Urothelium cell line (cell line): ENCODE measurements at regions not wholly inside any gene's neighbourhood (a gene's known extent, or its start where the extent isn't known, plus 50 kb on each side); places are given as distances from the start of the nearest gene placed in this dataset.
"Not testable (repeated sequence)": the region's sequence is repeated elsewhere in the genome, so short reads cannot be mapped to it uniquely, and the experiment has no call there.

ENCODE experiments used
- DNase-seq: peaks from one replicate; pipeline ENCODE4 v3.0.0; 2011; ENCODE audit warnings: low spot score, mixed read lengths
- FAIRE-seq: peaks from 2 replicates; lab custom pipeline; 2011; peaks lifted over from hg19 to GRCh38; lab: Jason Lieb, UNC

- peak; percentile 66 for DNase-seq
- FAIRE-seq: no peak
These were observed 393.7 kb upstream of the FANCL start for GRCh38 chr2:58634653-58635370.

DNA sequence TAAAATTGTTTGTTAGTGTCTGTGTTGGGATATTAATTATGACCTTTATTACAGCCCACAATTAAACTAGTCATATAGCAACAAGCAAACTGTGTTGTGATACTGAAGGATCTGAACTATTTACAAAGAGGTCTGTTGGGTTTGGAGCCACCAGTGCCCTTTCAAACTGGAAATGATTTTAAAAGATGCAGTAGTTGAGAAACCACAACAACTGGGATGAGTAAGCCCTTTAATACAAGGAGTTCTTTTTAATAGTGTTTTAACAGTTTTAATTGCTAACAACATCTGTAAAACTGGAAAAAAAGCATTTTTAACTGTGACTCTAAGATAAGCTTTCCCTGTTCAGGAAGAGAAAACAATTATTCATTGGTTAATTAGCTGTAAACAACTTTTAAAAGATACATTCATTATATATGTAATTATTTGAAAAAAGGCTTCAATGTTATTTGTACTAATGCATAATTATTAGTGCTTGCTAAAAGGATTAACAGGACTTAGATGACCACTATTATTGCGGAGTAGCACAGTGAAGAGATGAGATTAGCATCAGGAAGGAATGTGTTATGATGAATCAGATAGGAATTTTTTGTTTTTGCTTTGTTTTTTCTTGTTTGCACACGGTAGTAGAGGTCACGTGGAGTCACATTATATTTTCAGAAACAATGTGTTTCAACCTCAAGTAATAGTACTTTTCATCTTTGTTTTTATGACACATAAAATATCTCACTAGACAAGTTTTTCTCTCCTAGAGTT is 392.7 kb upstream of the FANCL start:
- peak; percentile 43 for DNase-seq
- no peak for FAIRE-seq

DNA sequence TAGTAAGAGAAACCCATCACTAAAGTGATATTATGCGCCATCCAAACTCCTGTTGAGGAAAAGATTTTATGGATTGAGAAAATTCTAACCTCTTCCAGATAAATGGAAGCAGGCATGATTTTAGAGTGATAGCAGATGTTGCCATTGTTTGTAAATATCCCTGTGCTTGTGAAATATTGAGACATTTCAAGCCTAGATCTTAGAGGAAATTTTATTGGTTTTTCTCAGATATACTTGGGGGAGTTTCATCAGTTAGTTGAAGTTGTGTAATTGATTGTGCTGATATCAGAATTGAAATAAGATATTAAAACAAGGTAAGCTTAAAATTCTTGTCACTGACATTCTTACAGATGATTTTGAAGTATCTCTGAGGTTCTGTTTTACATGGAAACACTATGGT is 390.9 kb upstream of the FANCL start:
- DNase-seq: no peak
- FAIRE-seq: no peak

DNA sequence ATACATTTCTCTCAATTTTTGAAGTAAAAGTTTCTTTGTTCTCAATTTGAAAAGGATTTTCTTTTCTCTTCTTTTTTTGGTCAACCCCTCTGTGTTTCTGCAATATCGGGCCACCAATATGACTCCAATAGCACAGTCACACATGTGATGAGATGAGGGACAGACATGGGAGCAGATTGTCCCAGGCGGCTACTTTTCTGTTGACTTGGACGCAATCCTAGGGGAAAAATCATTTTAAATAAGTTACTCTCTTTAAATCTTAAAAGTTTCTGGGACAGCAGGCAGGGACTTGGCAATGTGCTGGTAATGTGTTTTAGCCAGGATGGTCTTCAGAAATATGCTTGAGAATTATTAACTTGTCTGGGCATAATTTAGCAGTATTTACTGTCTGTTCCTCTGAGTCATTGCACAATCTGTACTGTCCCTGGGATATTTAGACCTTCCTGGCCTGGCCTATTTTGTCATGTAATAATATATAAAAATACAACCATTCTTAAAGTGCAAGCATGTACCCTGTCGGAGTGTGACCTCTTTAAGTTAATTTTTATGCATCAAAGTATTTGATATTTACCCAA is 388.5 kb upstream of the FANCL start:
- no peak for DNase-seq
- FAIRE-seq: no peak

GRCh38 chr2:58620896-58621295 is 379.8 kb upstream of the FANCL start:
- no peak for DNase-seq
- no peak for FAIRE-seq

GRCh38 chr2:58620093-58620492 is 379.0 kb upstream of the FANCL start:
- no peak for FAIRE-seq
- DNase-seq: no peak

DNA sequence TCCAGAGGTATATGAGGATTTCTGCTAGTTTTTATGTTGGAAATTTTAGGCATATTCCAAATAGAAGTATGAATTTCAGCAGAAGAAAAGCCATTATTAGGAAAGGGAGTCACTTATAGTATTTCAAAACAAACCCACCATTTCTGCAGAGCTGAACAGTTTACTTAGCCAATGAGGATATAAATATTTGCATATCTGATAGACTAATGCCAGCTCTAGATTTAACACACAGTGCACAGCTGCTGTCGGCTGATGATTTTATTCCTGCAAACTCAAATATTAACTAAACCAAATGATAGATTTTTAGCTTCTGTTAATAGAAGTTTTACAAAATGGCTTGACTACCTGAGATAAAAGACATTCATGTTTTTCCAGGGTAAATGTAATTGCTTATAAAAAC is 375.8 kb upstream of the FANCL start:
- FAIRE-seq (no peak), DNase-seq (no peak)

- no peak for DNase-seq
These were observed 373.1 kb upstream of the FANCL start for GRCh38 chr2:58614219-58614618.

DNA sequence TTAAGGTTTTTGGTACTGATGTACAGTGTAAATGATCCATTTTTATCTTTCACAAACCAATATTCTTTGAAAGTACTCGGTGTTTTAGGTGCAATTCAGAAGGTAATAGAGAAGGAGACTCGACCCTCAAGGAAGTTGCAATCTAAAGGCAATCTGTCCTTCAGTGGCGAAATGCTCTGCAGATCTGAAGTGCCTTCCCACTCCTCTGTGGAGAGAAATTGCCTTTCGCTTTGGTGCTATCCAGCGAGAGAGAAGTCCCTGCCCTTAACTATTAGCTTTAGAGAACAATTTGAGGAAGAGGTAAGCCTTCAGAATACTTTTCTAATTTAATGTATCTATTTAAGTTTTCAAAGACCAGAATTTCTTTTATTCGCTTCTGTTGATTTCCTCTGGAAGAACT is 371.8 kb upstream of the FANCL start:
- FAIRE-seq: no peak
- DNase-seq: no peak

More at GRCh38 chr2:58614219-58614618, 373.1 kb upstream of the FANCL start:
- no peak for FAIRE-seq

- no peak for FAIRE-seq
These were observed 368.2 kb upstream of the FANCL start for GRCh38 chr2:58609326-58609725.

DNA sequence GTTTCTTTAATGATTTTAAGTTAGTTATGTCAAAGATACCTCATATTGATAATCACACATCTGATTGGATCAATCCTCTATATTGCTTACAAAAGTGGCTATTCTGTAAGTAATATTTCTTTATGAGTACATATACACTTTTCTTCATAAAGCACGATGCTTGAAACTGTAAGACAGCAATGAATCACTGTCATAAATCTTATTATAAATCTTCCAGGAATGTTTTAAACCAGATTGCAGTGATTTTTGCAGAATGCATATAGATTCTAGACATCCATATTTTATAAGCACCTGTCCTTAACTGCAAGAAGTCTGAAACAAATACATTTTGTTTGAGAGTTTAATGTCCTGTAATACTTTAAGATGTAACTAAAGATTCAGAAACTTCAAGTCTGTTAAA is 367.0 kb upstream of the FANCL start:
- FAIRE-seq (no peak), DNase-seq (no peak)

More at GRCh38 chr2:58609326-58609725, 368.2 kb upstream of the FANCL start:
- DNase-seq: no peak

DNA sequence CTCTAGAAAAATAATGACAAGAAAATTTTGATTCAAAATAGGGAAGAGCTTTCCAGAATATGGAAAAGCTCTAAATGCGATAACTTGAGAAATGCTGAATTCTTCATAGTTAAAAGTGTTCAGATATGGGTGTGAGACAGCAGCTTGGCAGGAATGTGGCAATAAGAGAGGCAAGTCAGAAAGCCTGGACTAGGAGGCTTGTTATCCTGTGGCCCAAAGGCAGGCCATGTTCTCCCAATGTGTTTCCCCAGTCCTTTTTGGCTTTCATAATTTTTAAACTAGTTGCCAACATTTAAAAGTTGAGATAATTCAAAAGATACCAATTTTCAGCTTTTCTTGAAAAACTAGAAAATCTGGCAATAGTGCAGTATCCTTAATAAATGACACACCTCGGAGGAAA is 366.3 kb upstream of the FANCL start:
- DNase-seq: no peak

GRCh38 chr2:58606799-58607198 is 365.7 kb upstream of the FANCL start:
- FAIRE-seq: no peak
- DNase-seq: no peak

More for the DNA sequence above, 366.3 kb upstream of the FANCL start:
- no peak for FAIRE-seq

DNA sequence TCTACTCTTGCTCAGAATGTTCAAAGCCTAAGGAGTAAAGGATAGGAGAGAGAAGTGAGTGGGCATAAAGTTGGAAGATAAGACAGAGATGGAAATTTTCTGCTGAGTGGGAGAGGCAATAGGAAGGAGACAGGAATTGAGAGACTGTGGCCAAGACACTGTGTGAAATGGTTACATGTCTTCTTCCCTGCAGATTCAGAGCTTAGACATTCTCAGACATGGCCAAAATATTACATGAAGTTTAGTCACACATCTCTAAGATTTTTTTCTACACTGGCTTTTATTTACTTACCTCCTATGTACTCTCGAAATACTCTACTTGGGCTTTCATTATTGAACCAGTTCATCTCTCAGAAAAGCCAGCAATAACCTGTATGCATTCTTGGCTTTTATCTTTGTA is 363.0 kb upstream of the FANCL start:
- DNase-seq: no peak
- FAIRE-seq: no peak

GRCh38 chr2:58601017-58601416 is 359.9 kb upstream of the FANCL start:
- FAIRE-seq: no peak
- DNase-seq: no peak

DNA sequence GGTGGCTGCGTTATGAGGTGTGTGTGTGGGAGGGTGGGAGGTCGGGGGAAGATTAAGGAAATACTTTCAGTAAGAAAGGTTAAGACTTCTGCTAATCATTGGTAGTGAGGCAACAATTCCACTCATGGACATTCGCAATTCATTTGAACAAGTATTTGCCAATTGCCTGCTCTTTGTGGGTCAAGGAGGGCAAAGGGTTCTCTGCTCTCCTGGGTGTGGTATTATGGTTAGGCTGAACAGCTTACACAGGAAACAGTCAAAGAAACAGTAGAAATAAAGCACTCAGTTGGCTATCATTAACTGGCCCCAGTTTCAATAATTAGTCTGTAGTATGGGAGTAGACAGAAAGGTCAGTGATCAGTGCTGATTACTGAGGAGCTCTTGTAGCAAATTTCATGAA is 357.0 kb upstream of the FANCL start:
- DNase-seq: no peak
- no peak for FAIRE-seq

DNA sequence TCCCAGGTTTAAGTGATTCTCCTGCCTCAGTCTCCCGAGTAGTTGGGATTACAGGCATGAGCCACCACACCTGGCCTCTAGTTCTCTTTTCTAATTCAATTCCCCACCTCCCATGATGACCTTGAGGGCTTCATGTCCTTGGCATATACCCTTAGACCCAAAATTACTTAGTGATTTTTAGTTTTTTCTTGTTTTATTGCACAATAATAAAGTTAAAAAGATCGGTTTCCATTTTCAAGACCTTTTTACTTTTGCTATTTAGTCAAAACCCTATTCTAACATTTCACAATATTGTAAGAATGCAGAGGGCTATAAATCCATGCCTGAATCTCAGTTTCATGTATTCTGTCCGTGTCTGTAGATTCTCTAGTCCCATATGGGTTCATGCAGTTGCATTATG is 354.6 kb upstream of the FANCL start:
- DNase-seq (no peak), FAIRE-seq (no peak)

GRCh38 chr2:58594762-58595161 is 353.6 kb upstream of the FANCL start:
- DNase-seq (no peak), FAIRE-seq (no peak)

GRCh38 chr2:58594175-58594574 is 353.1 kb upstream of the FANCL start:
- peak; percentile 38 for DNase-seq

GRCh38 chr2:58586178-58586577 is 345.1 kb upstream of the FANCL start:
- FAIRE-seq, DNase-seq: not testable (repeated sequence)

More at GRCh38 chr2:58594175-58594574, 353.1 kb upstream of the FANCL start:
- no peak for FAIRE-seq

- DNase-seq: no peak
- FAIRE-seq: no peak
These were observed 344.1 kb upstream of the FANCL start for GRCh38 chr2:58585233-58585632.

DNA sequence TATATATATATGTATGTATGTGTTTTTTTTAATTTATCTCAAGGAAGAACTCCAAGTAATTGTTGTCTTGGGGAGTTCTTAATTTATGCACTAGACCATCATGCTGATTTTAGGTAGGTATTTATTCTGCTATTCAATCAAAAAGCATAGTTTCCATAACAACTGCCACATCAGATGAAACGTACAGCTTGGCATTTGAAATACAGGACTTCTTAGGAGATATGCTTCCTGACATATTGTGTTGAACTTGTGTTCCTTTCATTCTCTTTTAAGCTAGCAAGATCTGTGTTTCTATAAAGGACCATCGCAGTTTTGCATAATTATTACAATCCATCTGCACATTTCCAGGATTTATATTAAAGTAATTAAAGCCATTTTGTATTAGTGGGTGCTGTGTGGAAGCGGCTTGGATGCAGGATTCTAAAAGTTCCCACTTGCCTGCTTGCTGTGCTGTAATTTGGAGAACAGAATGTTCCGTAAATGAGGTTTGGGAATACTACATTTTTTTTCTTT is 343.5 kb upstream of the FANCL start:
- DNase-seq (no peak), FAIRE-seq (no peak)
